ENCODE measurements at regions not wholly inside any gene's neighbourhood (a gene's known extent, or its start where the extent isn't known, plus 50 kb on each side); places are given as distances from the start of the nearest gene placed in this dataset.

DNA sequence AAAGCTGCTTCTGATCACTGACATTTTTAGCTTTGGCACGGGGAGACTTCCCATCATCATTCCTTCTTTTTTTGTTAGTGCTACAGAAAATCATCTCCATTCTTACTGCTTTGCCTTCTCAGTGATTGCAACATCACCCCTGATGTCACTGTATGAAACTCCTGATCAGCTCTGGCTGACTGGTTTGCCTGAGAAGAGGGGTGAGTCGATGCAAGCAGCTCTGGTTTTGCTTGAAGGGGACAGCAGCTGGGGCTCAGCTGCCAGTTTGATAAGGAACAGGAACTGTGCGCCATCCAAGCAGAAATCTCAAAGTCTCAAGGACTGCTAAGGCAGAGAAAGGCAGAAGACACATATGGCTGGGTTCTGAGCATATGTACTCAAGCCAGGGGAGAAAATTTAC is 808.5 kb upstream of the CELF2 start:
- Mint-ChIP-seq H3K9me3 (no peaks in the 10 kb centered on the region), H3K36me3 (ENCODE audit: low read depth) (no peaks in the 10 kb centered on the region), H3K4me1 (no peaks in the 10 kb centered on the region), H3K4me3 (no peak overlapping the region), H3K27me3 (no peaks in the 10 kb centered on the region), H3K27ac (no peak overlapping the region)
- no peak for DNase-seq
- intact Hi-C loops (cut with micrococcal nuclease), result no loop called here

DNA sequence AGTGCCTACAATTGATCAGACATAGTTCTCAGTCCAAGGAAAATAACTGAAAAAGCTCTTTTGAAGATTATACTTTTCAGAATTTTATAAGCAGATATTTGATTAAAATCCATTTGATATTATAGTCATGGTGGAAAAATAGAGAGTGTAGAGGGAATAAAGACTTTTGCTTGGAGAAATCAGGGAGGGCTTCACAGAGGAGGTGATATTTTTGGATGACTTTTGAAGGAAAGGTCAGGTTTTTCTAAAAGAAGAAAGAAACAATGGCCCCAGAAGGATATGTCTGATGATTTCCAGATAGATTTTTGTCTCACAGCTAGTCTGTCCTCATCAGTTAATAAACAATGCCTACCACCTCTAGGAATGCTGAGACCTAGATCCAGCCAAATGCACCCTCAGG is 806.3 kb upstream of the CELF2 start:
- Mint-ChIP-seq H3K9me3 (no peaks in the 10 kb centered on the region), H3K27ac (no peak overlapping the region), H3K27me3 (no peaks in the 10 kb centered on the region), H3K4me1 (no peaks in the 10 kb centered on the region), H3K36me3 (ENCODE audit: low read depth) (no peaks in the 10 kb centered on the region), H3K4me3 (no peak overlapping the region)
- no peak for DNase-seq
- intact Hi-C loops (cut with micrococcal nuclease), result no loop called here

DNA sequence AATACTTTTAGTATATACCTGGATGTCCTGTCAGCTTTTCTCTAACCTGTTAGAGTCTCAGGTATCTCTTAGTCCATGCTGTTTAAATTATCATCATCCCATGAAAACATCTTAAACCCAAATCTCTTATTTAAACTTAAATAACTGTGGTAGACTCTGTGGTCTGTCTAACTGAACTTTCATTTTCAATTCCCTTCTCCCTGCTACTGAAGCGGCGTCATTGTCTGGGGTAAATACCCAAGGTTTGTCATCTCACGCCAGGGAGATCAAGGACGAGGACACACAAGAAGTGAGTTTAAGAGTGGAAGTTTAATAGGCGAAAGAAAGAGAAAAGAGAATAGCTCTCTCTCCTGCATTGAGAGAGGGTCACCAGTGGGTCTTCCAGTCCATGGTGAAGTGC is 804.4 kb upstream of the CELF2 start:
- Mint-ChIP-seq H3K4me3 (no peak overlapping the region), H3K27me3 (no peaks in the 10 kb centered on the region), H3K4me1 (no peaks in the 10 kb centered on the region), H3K27ac (no peak overlapping the region), H3K9me3 (no peaks in the 10 kb centered on the region), H3K36me3 (ENCODE audit: low read depth) (no peaks in the 10 kb centered on the region)
- intact Hi-C loops (cut with micrococcal nuclease), result no loop called here
- DNase-seq, result no peak

DNA sequence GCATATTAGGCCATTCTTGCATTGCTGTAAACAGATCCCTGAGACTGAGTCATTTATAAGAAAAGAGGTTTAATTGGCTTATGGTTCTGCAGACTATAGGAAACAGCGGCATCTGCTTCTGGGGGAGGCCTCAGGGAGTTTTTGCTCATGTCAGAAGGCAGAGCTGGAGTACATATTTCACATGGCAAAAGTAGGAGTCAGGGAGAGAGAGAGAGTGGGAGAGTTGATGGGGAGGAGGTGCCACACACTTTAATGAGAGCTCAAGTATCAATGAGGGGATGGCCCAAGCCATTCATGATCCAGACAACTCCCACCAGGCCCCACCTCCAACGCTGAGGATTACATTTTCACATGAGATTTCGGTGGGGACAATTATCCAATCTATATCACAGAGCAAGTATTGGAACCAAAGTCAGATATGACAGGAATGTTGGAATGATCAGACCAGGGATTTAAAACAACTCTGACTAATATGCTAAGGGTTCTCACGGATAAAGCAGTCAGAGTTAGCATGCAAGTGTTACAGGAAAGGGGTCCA is 795.3 kb upstream of the CELF2 start:
- no peak overlapping the region for H3K4me3 Mint-ChIP-seq
- no peak overlapping the region for H3K27ac Mint-ChIP-seq
- H3K36me3 Mint-ChIP-seq (ENCODE audit: low read depth), result no peaks in the 10 kb centered on the region
- intact Hi-C loops (cut with micrococcal nuclease), result no loop called here
- DNase-seq, result no peak
- no peaks in the 10 kb centered on the region for H3K4me1 Mint-ChIP-seq
- H3K9me3 Mint-ChIP-seq, result no peaks in the 10 kb centered on the region
- H3K27me3 Mint-ChIP-seq, result no peaks in the 10 kb centered on the region

DNA sequence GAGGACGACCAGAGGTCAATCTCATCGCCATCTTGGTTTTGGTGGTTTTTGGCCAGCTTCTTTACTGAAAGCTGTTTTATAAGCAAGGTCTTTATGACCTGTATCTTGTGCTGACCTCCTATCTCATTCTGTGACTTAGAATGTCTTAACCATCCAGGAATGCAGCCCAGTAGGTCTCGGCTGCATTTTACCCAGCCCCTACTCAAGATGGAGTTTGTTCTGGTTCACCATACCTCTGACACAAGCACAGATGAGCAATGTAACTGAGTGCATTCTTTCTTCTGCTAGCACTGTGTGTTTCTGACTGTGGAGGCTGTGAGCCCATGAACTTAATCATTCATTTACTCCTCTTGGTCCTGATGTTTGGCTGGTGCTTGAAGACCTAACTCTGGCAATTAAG is 794.5 kb upstream of the CELF2 start:
- Mint-ChIP-seq H3K9me3 (no peaks in the 10 kb centered on the region), H3K4me1 (no peaks in the 10 kb centered on the region), H3K27me3 (no peaks in the 10 kb centered on the region), H3K27ac (no peak overlapping the region), H3K36me3 (ENCODE audit: low read depth) (no peaks in the 10 kb centered on the region), H3K4me3 (no peak overlapping the region)
- DNase-seq, result no peak
- intact Hi-C loops (cut with micrococcal nuclease), result no loop called here

DNA sequence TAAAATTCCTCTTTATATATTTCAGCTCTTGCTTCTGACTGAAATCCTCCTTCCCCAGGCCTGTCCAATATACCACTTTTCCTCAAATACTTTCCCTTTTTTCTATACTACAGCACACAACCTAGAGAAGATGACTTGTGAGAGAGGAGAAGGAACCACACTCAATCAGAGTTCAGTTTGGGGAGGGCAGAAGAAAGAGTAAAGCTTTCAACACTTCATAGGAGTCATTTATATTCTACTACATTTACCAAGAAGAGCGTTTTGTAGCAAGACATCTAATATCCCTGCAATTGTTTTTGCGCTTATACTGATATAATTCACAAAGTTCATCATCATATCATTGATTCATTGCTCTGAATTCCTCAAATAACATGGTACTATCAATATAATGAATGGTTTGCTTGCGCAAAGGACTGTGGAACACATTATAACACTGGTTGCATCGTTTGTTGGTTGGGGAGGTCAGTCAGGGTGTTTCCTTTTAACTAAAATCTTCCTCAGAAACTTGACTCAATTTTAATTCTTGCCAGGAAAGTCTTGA is 792.5 kb upstream of the CELF2 start:
- Mint-ChIP-seq H3K4me1 (no peaks in the 10 kb centered on the region), H3K27ac (no peak overlapping the region), H3K4me3 (no peak overlapping the region), H3K36me3 (ENCODE audit: low read depth) (no peaks in the 10 kb centered on the region), H3K27me3 (no peaks in the 10 kb centered on the region), H3K9me3 (peaks cover 3% of the 10 kb centered on the region)
- intact Hi-C loops (cut with micrococcal nuclease), result no loop called here
- DNase-seq, result no peak

DNA sequence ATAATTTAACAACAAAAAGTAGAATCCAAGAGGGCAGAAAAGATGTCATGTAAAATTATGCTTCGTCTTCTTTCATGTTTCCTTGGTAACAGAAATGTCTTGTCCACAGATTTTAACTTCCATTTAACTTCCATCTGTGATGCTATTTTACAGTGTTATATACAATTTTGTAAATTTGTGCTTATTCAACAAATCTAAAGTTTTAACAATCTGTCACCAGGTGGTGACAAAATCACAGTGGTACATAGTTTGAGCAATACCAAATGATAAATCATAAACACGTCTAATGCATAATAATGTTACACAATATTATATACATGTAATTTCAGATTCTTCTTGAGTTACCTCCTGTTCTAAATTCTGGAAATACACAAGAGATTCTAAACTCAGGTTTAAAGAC is 784.4 kb upstream of the CELF2 start:
- intact Hi-C loops (cut with micrococcal nuclease), result no loop called here
- Mint-ChIP-seq H3K9me3 (peaks cover 3% of the 10 kb centered on the region), H3K36me3 (ENCODE audit: low read depth) (no peaks in the 10 kb centered on the region), H3K4me3 (no peak overlapping the region), H3K27ac (no peak overlapping the region), H3K4me1 (no peaks in the 10 kb centered on the region), H3K27me3 (no peaks in the 10 kb centered on the region)
- DNase-seq, result no peak

DNA sequence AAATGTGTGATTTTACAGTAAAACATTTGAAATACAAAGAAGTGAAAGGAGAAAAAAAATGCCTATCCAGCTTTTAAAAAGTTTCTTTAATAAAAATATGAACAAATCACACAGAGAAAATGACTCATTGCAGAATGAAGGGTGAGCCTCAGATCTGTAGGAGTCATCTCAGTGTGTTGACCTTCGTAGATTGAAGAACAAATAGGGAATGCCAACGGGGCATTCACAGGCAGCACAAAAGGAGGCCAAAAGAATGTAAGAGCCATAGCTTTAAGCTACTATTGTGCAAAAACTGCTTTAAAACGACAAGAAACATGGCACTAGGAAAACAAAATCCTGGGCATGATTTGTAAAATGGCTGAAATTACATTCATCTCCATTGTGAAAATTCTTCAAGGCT is 782.7 kb upstream of the CELF2 start:
- no peak overlapping the region for H3K27ac Mint-ChIP-seq
- intact Hi-C loops (cut with micrococcal nuclease), result no loop called here
- no peaks in the 10 kb centered on the region for H3K9me3 Mint-ChIP-seq
- no peak for DNase-seq
- H3K27me3 Mint-ChIP-seq, result no peaks in the 10 kb centered on the region
- H3K4me1 Mint-ChIP-seq, result no peaks in the 10 kb centered on the region
- no peaks in the 10 kb centered on the region for H3K36me3 Mint-ChIP-seq (ENCODE audit: low read depth)
- no peak overlapping the region for H3K4me3 Mint-ChIP-seq

DNA sequence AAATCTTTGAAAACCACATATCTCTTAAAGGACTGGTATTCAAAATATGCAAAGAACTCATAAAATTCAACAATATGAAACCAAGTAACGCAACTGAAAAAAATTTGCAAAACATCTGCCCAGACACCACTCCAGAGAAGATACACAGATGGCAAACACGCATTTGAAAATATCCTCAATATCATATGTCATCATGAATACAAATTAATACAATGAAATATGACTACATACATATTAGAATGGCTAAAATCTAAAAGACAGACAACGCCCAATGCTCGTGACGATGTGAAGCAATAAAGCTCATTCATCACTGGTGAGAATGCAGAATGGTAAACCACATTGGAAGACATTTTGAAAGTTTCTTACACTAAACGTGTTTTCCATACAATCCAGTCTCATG is 770.1 kb upstream of the CELF2 start:
- Mint-ChIP-seq H3K4me3 (no peak overlapping the region), H3K9me3 (no peaks in the 10 kb centered on the region), H3K36me3 (ENCODE audit: low read depth) (no peaks in the 10 kb centered on the region), H3K27ac (no peak overlapping the region), H3K27me3 (no peaks in the 10 kb centered on the region), H3K4me1 (no peaks in the 10 kb centered on the region)
- no peak for DNase-seq
- intact Hi-C loops (cut with micrococcal nuclease), result no loop called here

DNA sequence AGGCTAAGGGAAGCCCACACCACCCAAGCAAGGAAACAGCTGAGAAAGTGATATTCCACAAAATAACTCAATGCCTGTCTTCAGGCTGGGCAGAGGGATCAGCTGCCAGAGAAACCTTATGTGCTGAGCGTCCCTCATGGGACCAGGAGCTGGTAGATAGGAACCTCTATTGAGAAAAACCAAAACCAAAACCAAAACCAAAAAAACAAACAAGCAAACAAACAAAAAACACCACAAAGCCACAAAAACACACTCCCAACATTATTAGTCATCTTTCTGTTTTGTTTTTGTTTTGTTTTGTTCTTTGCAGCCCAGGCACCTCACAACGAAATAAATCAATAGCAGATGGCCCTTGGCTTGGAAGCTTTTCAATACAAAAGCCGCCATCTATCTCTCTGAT is 760.8 kb upstream of the CELF2 start:
- Mint-ChIP-seq H3K9me3 (peaks cover 8% of the 10 kb centered on the region), H3K4me3 (no peak overlapping the region), H3K27ac (no peak overlapping the region), H3K4me1 (no peaks in the 10 kb centered on the region), H3K27me3 (no peaks in the 10 kb centered on the region), H3K36me3 (ENCODE audit: low read depth) (no peaks in the 10 kb centered on the region)
- no peak for DNase-seq
- intact Hi-C loops (cut with micrococcal nuclease), result no loop called here

DNA sequence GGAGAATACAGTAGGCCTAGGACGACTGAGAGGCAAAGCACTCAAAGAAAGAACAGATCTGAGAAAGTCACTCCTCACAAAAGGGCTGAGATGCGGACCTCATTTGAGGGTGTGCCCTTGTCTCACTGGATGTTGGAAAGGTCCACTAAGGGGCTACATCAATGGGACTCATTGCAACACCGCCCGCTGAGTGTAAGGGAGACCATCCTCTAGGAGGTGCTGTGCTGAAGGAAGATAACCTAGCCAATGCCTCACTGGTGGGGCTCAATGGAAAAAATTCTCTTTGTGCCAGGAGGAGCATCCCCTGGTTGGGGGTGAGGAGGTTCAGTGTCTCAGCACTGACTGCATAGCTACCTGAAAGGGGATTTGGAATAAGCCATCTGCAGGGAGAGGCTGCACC is 758.7 kb upstream of the CELF2 start:
- no peak overlapping the region for H3K4me3 Mint-ChIP-seq
- H3K27ac Mint-ChIP-seq, result no peak overlapping the region
- no peaks in the 10 kb centered on the region for H3K27me3 Mint-ChIP-seq
- no peak for DNase-seq
- intact Hi-C loops (cut with micrococcal nuclease), result no loop called here
- peaks cover 8% of the 10 kb centered on the region for H3K9me3 Mint-ChIP-seq
- H3K36me3 Mint-ChIP-seq (ENCODE audit: low read depth), result no peaks in the 10 kb centered on the region
- no peaks in the 10 kb centered on the region for H3K4me1 Mint-ChIP-seq

DNA sequence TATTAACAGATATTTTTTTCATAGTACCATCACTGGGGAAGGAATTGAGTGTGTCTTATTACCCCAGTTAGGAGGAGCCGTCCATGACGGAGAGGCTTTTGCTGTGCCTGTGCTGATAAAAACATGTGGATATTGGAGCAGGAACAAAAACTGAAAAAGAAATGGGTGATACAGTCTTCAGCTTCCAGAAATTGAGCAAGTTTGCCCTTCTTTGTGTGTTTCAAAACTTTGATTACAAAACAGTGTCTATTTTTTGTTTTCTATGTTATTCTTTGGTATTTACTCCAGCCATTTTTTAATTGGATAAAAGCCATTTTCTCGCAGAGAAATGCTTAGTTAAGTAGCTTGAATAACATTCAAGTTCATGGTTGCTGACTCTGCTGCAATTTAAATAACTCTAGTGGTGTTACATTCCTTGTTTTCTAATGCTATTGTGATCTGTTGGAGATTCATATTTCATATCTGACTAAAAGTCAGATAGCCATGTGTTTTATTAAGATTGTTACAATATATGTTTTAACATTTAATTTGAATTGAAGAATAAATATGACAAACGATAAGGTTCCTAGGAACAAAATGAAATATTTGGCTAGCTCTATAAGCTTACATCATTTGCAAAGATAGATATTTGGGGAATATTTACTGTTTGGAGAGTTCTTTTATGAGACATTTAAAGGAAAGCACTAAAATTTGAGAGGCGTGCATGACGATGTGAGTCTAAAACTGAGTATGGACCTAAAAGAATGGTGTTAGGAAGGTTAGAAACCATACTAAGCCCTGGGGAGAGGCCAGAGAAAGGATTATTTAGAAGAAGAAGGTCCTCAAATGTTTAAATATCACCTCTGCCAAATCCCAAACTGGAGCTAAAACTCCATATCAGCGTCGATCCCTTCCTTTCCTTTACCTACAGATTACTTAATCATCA is 747.3 kb upstream of the CELF2 start:
- intact Hi-C loops (cut with micrococcal nuclease), result no loop called here
- Mint-ChIP-seq H3K27me3 (no peaks in the 10 kb centered on the region), H3K4me1 (no peaks in the 10 kb centered on the region)

DNA sequence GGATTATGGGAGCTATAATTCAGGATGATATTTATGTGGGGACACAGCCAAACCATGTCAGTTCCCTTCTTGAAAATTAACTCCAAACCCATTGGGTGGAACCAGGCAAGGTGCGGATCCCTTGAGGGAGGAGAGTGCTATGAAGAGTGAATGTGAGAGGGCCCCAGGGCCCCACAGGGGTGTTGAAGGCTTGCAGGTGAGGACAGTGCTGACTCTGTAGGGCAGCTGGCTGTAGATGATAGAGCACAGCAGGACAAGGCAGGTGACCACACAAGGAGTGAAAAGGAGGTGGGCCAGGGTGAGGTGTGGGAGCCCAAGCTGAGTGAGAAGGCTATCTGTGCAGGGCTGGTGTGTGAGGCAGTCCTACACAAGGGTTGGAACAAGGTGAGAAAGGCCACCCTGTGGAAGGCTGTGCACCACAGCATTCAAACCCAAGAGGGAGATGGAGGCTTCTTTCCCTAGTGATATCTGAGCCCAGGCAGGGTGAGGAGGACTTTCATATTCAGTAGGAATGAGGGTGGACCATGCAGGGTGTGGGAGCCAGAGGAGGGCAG is 746.0 kb upstream of the CELF2 start:
- no peak overlapping the region for H3K27ac Mint-ChIP-seq
- no peaks in the 10 kb centered on the region for H3K9me3 Mint-ChIP-seq
- no peak for DNase-seq
- H3K27me3 Mint-ChIP-seq, result no peaks in the 10 kb centered on the region
- no peak overlapping the region for H3K4me3 Mint-ChIP-seq
- H3K4me1 Mint-ChIP-seq, result no peaks in the 10 kb centered on the region
- no peaks in the 10 kb centered on the region for H3K36me3 Mint-ChIP-seq (ENCODE audit: low read depth)
- intact Hi-C loops (cut with micrococcal nuclease), result no loop called here

More for the DNA sequence above, 747.3 kb upstream of the CELF2 start:
- Mint-ChIP-seq H3K9me3 (no peaks in the 10 kb centered on the region), H3K36me3 (ENCODE audit: low read depth) (no peaks in the 10 kb centered on the region), H3K4me3 (no peak overlapping the region), H3K27ac (no peak overlapping the region)
- DNase-seq, result no peak

DNA sequence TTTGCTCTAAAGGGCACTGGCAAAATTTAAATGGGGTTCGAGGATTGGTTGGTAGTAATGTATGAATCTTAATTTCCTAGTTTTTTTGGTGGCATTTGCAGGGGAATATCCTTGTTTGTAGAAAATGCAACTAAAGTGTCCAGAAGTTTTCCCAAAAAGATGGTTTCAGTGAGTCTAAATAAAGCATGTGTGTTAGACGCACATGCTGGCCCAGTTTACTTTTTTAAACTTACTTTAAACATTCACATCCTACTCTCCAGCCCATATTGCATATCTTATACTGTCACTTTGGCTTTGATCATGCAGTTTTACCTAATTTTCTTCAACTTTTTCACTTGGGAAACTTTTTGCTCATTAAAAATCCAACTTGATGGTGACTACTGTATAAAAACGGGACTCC is 744.0 kb upstream of the CELF2 start:
- Mint-ChIP-seq H3K27ac (no peak overlapping the region), H3K4me3 (no peak overlapping the region), H3K4me1 (no peaks in the 10 kb centered on the region), H3K27me3 (no peaks in the 10 kb centered on the region), H3K9me3 (no peaks in the 10 kb centered on the region), H3K36me3 (ENCODE audit: low read depth) (no peaks in the 10 kb centered on the region)
- DNase-seq, result no peak
- intact Hi-C loops (cut with micrococcal nuclease), result no loop called here

Measured in activated CD4-positive, alpha-beta T cell treated with anti-CD3 and anti-CD28 coated beads, Interleukin-2, amount 10 ng/mL, durations not matched to agents 24 days and 14 days (primary cell).